ENCODE measurements at regions not wholly inside any gene's neighbourhood (a gene's known extent, or its start where the extent isn't known, plus 50 kb on each side); places are given as distances from the start of the nearest gene placed in this dataset.

- TF ChIP-seq USF1 (IDR thresholded peaks at IDR 0.05; ENCODE audit: borderline replicate concordance, low read depth) (no peak), YY1 (IDR thresholded peaks at IDR 0.05; ENCODE audit: low read depth) (no peak), GABPA (IDR thresholded peaks at IDR 0.05; ENCODE audit: low read depth) (no peak), TAF1 (IDR thresholded peaks at IDR 0.05; ENCODE audit: borderline replicate concordance, low read depth, low read length) (no peak), TCF12 (IDR thresholded peaks at IDR 0.05) (no peak), RAD21 (IDR thresholded peaks at IDR 0.05; ENCODE audit: low read length) (no peak)
These were observed 347.7 kb downstream of the HS3ST1 start (continued) for GRCh38 chr4:11081006-11081405.

GRCh38 chr4:11079171-11079570 lies 349.5 kb downstream of the HS3ST1 start:
- H3F3A ChIP-seq (replicated peaks; ENCODE audit: insufficient read depth): no peaks in the 10 kb centered on the region
- H3K36me3 ChIP-seq (replicated peaks in 1 of 2; ENCODE audit: control insufficient read depth in 1 of 2, insufficient read depth in 2 of 2, low read length in 1 of 2): no peaks in the 10 kb centered on the region
- POLR2A ChIA-PET: no interaction called here
- H4K20me1 ChIP-seq (ENCODE audit: insufficient read depth): no peaks in the 10 kb centered on the region
- CTCF ChIA-PET: no interaction called here
- TF ChIP-seq REST (IDR thresholded peaks at IDR 0.05; ENCODE audit: low read depth, low read length) (no peak), RFX5 (IDR thresholded peaks at IDR 0.05; ENCODE audit: low read length) (no peak), YY1 (IDR thresholded peaks at IDR 0.05; ENCODE audit: low read depth) (no peak), MXI1 (IDR thresholded peaks at IDR 0.05; ENCODE audit: low read depth, low read length) (no peak), RAD21 (IDR thresholded peaks at IDR 0.05; ENCODE audit: low read length) (no peak), FOXM1 (IDR thresholded peaks at IDR 0.05; ENCODE audit: low read depth) (no peak), EZH2phosphoT487 (IDR thresholded peaks at IDR 0.05; ENCODE audit: borderline replicate concordance, low read depth) (no peak), USF1 (IDR thresholded peaks at IDR 0.05; ENCODE audit: borderline replicate concordance, low read depth) (no peak), JUND (IDR thresholded peaks at IDR 0.05) (no peak), TCF12 (IDR thresholded peaks at IDR 0.05) (no peak), GABPA (IDR thresholded peaks at IDR 0.05; ENCODE audit: low read depth) (no peak), NFIC (IDR thresholded peaks at IDR 0.05; ENCODE audit: borderline replicate concordance) (no peak), POLR2AphosphoS5 (IDR thresholded peaks at IDR 0.05; ENCODE audit: low read depth, low read length) (no peak), PBX3 (IDR thresholded peaks at IDR 0.05) (no peak), USF2 (IDR thresholded peaks at IDR 0.05; ENCODE audit: borderline replicate concordance, low read depth, low read length) (no peak), GATA2 (CRISPR knock-in tag; IDR thresholded peaks at IDR 0.05) (no peak), TEAD4 (IDR thresholded peaks at IDR 0.05; ENCODE audit: borderline replicate concordance, insufficient read depth) (no peak), EP300 (IDR thresholded peaks at IDR 0.05; ENCODE audit: borderline replicate concordance in 1 of 2, low read depth in 1 of 2, low read length in 1 of 2) (no peak)
- no peaks in the 10 kb centered on the region for H3K27me3 ChIP-seq (ENCODE audit: insufficient read depth)
- no peaks in the 10 kb centered on the region for H3K9me2 ChIP-seq
- H2AFZ ChIP-seq (ENCODE audit: low read depth): no peak overlapping the region
- H3K4me1 ChIP-seq (ENCODE audit: control insufficient read depth in 1 of 2, insufficient read depth in 2 of 2, low read depth in 1 of 2, low read length in 1 of 2): no peaks in the 10 kb centered on the region
- H3K79me2 ChIP-seq (ENCODE audit: insufficient read depth): no peaks in the 10 kb centered on the region
- H3K9me3 ChIP-seq: no peaks in the 10 kb centered on the region
- H3K9ac ChIP-seq: no peak overlapping the region
- WGBS (ENCODE audit: low lambda C conversion rate): 0% methylated on average over 1 of the region's 1 CpG
- no peak overlapping the region for H3K27ac ChIP-seq (ENCODE audit: low read depth in 2 of 2, low read length in 1 of 2)
- no peak overlapping the region for H3K4me3 ChIP-seq (ENCODE audit: low read depth in 2 of 2, low read length in 1 of 2)
- H3K4me2 ChIP-seq: no peak overlapping the region
- no peak for DNase-seq

Measured in SK-N-SH (cell line).